ENCODE measurements at regions not wholly inside any gene's neighbourhood (a gene's known extent, or its start where the extent isn't known, plus 50 kb on each side); places are given as distances from the start of the nearest gene placed in this dataset.

DNA sequence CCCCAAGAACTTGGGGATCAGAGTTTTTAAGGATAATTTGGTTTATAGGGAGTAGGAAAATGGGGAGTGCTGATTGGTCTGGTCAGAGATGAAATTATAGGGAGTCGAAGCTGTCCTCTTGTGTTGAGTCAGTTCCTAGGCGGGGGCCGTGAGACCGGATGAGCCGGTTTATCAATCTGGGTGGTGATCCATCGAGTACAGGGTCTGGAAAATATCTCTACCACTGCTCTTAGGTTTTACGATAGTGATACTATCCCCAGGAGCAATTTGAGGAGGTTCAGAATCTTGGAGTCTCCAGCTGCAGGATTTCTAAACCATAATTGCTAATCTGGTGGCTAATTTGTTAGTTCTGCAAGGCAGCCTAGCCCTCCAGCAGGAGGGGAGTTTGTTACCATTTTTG lies 403.4 kb downstream of the CDH11 start:
- no peak for TF ChIP-seq YY1 (IDR thresholded peaks at IDR 0.05; ENCODE audit: low read depth)
- no peak for TF ChIP-seq CEBPB (IDR thresholded peaks at IDR 0.05)
- no peak for TF ChIP-seq NFIC (IDR thresholded peaks at IDR 0.05)
